ENCODE measurements at regions not wholly inside any gene's neighbourhood (a gene's known extent, or its start where the extent isn't known, plus 50 kb on each side); places are given as distances from the start of the nearest gene placed in this dataset.

DNA sequence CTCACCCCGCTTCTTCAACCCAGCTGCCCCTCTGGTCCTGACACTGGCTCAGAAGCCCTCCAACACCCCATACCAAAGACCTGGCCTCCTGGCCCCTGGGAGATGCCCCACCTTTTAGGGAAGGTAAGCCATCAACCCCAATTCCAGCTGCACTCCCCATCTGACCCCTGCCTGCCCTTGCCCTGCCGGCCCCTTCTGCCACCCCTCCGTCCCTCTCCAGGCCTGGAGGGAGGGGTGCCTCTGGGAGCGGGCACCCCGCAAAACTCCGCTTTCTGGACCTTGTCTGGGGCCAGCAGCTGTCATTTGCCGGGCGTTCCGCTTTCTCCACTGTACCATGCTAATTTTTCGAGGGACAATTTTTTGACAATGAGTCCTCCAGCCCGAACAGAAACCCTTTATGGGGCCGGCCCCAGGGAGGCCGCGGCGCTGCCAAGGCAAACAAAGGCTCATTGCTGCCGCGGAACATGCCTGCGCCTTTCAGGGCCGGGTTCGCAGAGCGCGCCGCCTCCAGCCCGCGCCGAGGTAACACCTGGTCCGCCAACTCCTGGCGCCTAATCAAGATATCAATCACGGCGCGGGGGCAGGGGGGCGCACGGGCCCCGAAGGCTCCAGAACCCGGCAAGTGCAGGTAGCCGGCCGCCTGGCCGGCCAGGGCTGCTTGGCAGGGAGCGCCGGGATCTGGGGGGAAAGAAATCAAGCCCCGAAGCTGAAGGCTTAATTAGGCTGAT is 96.0 kb downstream of the INHBB start:
- WGBS (ENCODE audit: low lambda C conversion rate, missing lambda C conversion rate) = 7% methylated on average over 41 of the region's 41 CpGs
- no peaks in the 10 kb centered on the region for H3K9me3 ChIP-seq (ENCODE audit: low read depth)
- no peaks in the 10 kb centered on the region for H3K9me2 ChIP-seq (replicated peaks; ENCODE audit: insufficient read depth)
- H3K79me2 ChIP-seq = no peaks in the 10 kb centered on the region
- peaks cover 10% of the 10 kb centered on the region for H3K4me1 ChIP-seq (ENCODE audit: insufficient read depth)
- H4K20me1 ChIP-seq (ENCODE audit: insufficient read depth, poor library complexity, severe bottlenecking) = no peaks in the 10 kb centered on the region
- H3K27ac ChIP-seq = peak overlapping the region; percentile 59
- peak; percentile 76 for DNase-seq (ENCODE audit: low spot score)
- H3K36me3 ChIP-seq (replicated peaks; ENCODE audit: insufficient read depth, low read depth) = no peaks in the 10 kb centered on the region
- H3K4me2 ChIP-seq = peak overlapping the region; percentile 98
- peaks cover 29% of the 10 kb centered on the region for H3K27me3 ChIP-seq
- TF ChIP-seq EZH2 (IDR thresholded peaks at IDR 0.05; ENCODE audit: borderline replicate concordance) (peak; percentile 54), EZH2phosphoT487 (IDR thresholded peaks at IDR 0.05; ENCODE audit: low read depth, severe bottlenecking, unreplicated experiment) (no peak)
- TF ChIP-seq, protein P1, sequence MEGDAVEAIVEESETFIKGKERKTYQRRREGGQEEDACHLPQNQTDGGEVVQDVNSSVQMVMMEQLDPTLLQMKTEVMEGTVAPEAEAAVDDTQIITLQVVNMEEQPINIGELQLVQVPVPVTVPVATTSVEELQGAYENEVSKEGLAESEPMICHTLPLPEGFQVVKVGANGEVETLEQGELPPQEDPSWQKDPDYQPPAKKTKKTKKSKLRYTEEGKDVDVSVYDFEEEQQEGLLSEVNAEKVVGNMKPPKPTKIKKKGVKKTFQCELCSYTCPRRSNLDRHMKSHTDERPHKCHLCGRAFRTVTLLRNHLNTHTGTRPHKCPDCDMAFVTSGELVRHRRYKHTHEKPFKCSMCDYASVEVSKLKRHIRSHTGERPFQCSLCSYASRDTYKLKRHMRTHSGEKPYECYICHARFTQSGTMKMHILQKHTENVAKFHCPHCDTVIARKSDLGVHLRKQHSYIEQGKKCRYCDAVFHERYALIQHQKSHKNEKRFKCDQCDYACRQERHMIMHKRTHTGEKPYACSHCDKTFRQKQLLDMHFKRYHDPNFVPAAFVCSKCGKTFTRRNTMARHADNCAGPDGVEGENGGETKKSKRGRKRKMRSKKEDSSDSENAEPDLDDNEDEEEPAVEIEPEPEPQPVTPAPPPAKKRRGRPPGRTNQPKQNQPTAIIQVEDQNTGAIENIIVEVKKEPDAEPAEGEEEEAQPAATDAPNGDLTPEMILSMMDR (IDR thresholded peaks at IDR 0.05; ENCODE audit: poor library complexity) = no peak
- peak overlapping the region; percentile 56 for H2AFZ ChIP-seq
- peak overlapping the region; percentile 31 for H3K4me3 ChIP-seq

DNA sequence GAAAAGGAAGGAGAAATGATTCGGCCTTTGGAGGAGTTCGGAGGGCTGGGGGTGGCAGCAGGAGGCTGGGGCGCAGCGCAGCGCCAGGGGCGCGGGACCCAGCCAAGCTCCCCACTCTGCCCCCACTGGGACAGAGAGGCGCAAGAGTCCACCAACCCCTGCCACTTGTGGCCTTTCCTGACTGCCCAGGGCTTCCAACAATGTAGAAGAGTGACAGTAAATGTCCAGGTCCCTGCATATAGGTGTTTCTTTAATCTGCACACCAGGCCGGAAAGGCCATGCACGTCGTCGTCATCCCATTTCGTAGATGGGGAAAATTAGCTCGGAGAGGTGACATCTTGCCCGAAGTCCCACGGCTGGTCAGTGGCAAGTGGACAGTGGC is 96.6 kb downstream of the INHBB start:
- Histone ChIP-seq H3K79me2 (no peaks in the 10 kb centered on the region), H2AFZ (peak overlapping the region; percentile 56), H3K27me3 (peaks cover 29% of the 10 kb centered on the region), H3K27ac (peak overlapping the region; percentile 59), H3K4me1 (ENCODE audit: insufficient read depth) (peaks cover 10% of the 10 kb centered on the region), H3K36me3 (replicated peaks; ENCODE audit: insufficient read depth, low read depth) (no peaks in the 10 kb centered on the region), H3K4me2 (peak overlapping the region; percentile 98), H3K9me3 (ENCODE audit: low read depth) (no peaks in the 10 kb centered on the region), H4K20me1 (ENCODE audit: insufficient read depth, poor library complexity, severe bottlenecking) (no peaks in the 10 kb centered on the region), H3K9me2 (replicated peaks; ENCODE audit: insufficient read depth) (no peaks in the 10 kb centered on the region), H3K4me3 (peak overlapping the region; percentile 31)
- 7% methylated on average over 16 of the region's 16 CpGs for WGBS (ENCODE audit: low lambda C conversion rate, missing lambda C conversion rate)
- TF ChIP-seq, protein P1 (IDR thresholded peaks at IDR 0.05; ENCODE audit: poor library complexity) = no peak
- TF ChIP-seq EZH2 (IDR thresholded peaks at IDR 0.05; ENCODE audit: borderline replicate concordance) (no peak), EZH2phosphoT487 (IDR thresholded peaks at IDR 0.05; ENCODE audit: low read depth, severe bottlenecking, unreplicated experiment) (no peak)
- no peak for DNase-seq (ENCODE audit: low spot score)

DNA sequence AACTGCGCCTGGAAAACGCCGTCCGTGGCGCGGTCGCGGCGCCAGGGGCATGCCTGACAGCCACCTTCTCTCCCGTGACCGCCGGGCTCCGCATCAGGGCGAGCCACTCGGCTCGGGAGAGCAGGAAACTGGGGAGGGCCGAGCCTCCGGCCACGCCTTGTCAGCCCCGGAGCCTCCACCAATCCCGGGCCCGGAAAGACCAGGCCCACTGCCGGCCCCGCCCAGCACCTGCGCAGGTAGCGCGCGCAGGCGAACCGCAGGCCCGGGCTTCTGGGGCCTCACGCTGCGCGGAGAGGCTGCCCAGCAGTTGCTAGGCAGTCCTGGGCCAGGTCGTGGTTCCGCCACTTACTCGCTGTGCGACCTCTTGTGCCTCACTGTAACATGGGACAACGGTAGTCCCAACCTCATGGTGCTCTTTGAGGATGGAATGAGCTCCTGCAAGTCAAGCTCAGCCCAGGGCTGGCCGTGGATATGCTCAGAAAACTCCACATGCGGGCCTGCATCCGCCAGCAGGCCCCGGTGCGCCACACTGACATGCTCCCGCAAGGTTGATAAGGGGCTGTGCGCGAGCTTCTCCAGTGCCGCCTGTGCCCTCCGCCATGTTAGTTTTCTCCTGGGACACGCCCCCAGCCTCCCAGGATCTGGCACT is 97.1 kb downstream of the INHBB start:
- H3K27me3 ChIP-seq = peaks cover 29% of the 10 kb centered on the region

More for the DNA sequence above, 97.1 kb downstream of the INHBB start:
- Histone ChIP-seq H3K79me2 (no peaks in the 10 kb centered on the region), H3K9me3 (ENCODE audit: low read depth) (no peaks in the 10 kb centered on the region), H3K4me2 (peak overlapping the region; percentile 98), H3K4me1 (ENCODE audit: insufficient read depth) (peaks cover 10% of the 10 kb centered on the region), H3K9me2 (replicated peaks; ENCODE audit: insufficient read depth) (no peaks in the 10 kb centered on the region), H3K4me3 (peak overlapping the region; percentile 31), H2AFZ (peak overlapping the region; percentile 56), H3K27ac (peak overlapping the region; percentile 59), H3K36me3 (replicated peaks; ENCODE audit: insufficient read depth, low read depth) (no peaks in the 10 kb centered on the region), H4K20me1 (ENCODE audit: insufficient read depth, poor library complexity, severe bottlenecking) (no peaks in the 10 kb centered on the region)
- DNase-seq (ENCODE audit: low spot score) = peak; percentile 92
- TF ChIP-seq, protein P1 (IDR thresholded peaks at IDR 0.05; ENCODE audit: poor library complexity) = peak; percentile 2
- no peak for TF ChIP-seq EZH2 (IDR thresholded peaks at IDR 0.05; ENCODE audit: borderline replicate concordance)
- peak; percentile 20 for TF ChIP-seq EZH2phosphoT487 (IDR thresholded peaks at IDR 0.05; ENCODE audit: low read depth, severe bottlenecking, unreplicated experiment)
- 11% methylated on average over 48 of the region's 50 CpGs for WGBS (ENCODE audit: low lambda C conversion rate, missing lambda C conversion rate)

Data from hepatocyte (in vitro differentiated cells).